ENCODE measurements at regions not wholly inside any gene's neighbourhood (a gene's known extent, or its start where the extent isn't known, plus 50 kb on each side); places are given as distances from the start of the nearest gene placed in this dataset.

- no peak for ATAC-seq (ENCODE audit: insufficient read depth, low read depth)
- no peaks in the 10 kb centered on the region for H4K20me1 ChIP-seq (ENCODE audit: insufficient read depth, low read length)
- no peak overlapping the region for H2AFZ ChIP-seq (ENCODE audit: low read depth, low read length)
- TF ChIP-seq, protein P1, sequence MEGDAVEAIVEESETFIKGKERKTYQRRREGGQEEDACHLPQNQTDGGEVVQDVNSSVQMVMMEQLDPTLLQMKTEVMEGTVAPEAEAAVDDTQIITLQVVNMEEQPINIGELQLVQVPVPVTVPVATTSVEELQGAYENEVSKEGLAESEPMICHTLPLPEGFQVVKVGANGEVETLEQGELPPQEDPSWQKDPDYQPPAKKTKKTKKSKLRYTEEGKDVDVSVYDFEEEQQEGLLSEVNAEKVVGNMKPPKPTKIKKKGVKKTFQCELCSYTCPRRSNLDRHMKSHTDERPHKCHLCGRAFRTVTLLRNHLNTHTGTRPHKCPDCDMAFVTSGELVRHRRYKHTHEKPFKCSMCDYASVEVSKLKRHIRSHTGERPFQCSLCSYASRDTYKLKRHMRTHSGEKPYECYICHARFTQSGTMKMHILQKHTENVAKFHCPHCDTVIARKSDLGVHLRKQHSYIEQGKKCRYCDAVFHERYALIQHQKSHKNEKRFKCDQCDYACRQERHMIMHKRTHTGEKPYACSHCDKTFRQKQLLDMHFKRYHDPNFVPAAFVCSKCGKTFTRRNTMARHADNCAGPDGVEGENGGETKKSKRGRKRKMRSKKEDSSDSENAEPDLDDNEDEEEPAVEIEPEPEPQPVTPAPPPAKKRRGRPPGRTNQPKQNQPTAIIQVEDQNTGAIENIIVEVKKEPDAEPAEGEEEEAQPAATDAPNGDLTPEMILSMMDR (IDR thresholded peaks at IDR 0.05; ENCODE audit: borderline replicate concordance, extremely low read depth, low read length, poor library complexity, severe bottlenecking), result no peak
- no peak for TF ChIP-seq EZH2 (IDR thresholded peaks at IDR 0.05; ENCODE audit: borderline replicate concordance, low read depth, low read length, severe bottlenecking)
- no peaks in the 10 kb centered on the region for H3K27me3 ChIP-seq (ENCODE audit: insufficient read depth, low read length, poor library complexity)
- no peak overlapping the region for H3K4me2 ChIP-seq (ENCODE audit: insufficient read depth, low read length)
- no peaks in the 10 kb centered on the region for H3K79me2 ChIP-seq (ENCODE audit: insufficient read depth, low read length)
- H3K4me3 ChIP-seq (ENCODE audit: low read depth in 1 of 2, low read length in 2 of 2), result no peak overlapping the region
- H3K27ac ChIP-seq (ENCODE audit: low read length), result no peak overlapping the region
- H3K9me3 ChIP-seq (ENCODE audit: insufficient read depth, low read length, severe bottlenecking), result no peaks in the 10 kb centered on the region
- no peaks in the 10 kb centered on the region for H3K36me3 ChIP-seq (ENCODE audit: insufficient read depth, low read length)
- H3K9ac ChIP-seq (ENCODE audit: low read depth, low read length), result no peak overlapping the region
- no peak for DNase-seq
- H3K4me1 ChIP-seq (ENCODE audit: insufficient read depth, low read length), result no peaks in the 10 kb centered on the region
These were observed 76.4 kb upstream of the VSTM2B start for GRCh38 chr19:29449371-29449770.

GRCh38 chr19:29450306-29450705 lies 75.5 kb upstream of the VSTM2B start:
- no peak for ATAC-seq (ENCODE audit: insufficient read depth, low read depth)
- H3K9me3 ChIP-seq (ENCODE audit: insufficient read depth, low read length, severe bottlenecking), result no peaks in the 10 kb centered on the region
- no peaks in the 10 kb centered on the region for H3K4me1 ChIP-seq (ENCODE audit: insufficient read depth, low read length)
- H3K36me3 ChIP-seq (ENCODE audit: insufficient read depth, low read length), result no peaks in the 10 kb centered on the region
- H3K9ac ChIP-seq (ENCODE audit: low read depth, low read length), result no peak overlapping the region
- no peak overlapping the region for H3K27ac ChIP-seq (ENCODE audit: low read length)
- H3K27me3 ChIP-seq (ENCODE audit: insufficient read depth, low read length, poor library complexity), result no peaks in the 10 kb centered on the region
- TF ChIP-seq, protein P1 (IDR thresholded peaks at IDR 0.05; ENCODE audit: borderline replicate concordance, extremely low read depth, low read length, poor library complexity, severe bottlenecking), result no peak
- no peak for TF ChIP-seq EZH2 (IDR thresholded peaks at IDR 0.05; ENCODE audit: borderline replicate concordance, low read depth, low read length, severe bottlenecking)
- no peak for DNase-seq
- no peak overlapping the region for H3K4me2 ChIP-seq (ENCODE audit: insufficient read depth, low read length)
- H4K20me1 ChIP-seq (ENCODE audit: insufficient read depth, low read length), result no peaks in the 10 kb centered on the region
- no peak overlapping the region for H3K4me3 ChIP-seq (ENCODE audit: low read depth in 1 of 2, low read length in 2 of 2)
- no peaks in the 10 kb centered on the region for H3K79me2 ChIP-seq (ENCODE audit: insufficient read depth, low read length)
- no peak overlapping the region for H2AFZ ChIP-seq (ENCODE audit: low read depth, low read length)

GRCh38 chr19:29450812-29451211 lies 75.0 kb upstream of the VSTM2B start:
- H3K27me3 ChIP-seq (ENCODE audit: insufficient read depth, low read length, poor library complexity), result no peaks in the 10 kb centered on the region
- TF ChIP-seq, protein P1 (IDR thresholded peaks at IDR 0.05; ENCODE audit: borderline replicate concordance, extremely low read depth, low read length, poor library complexity, severe bottlenecking), result no peak
- no peak for TF ChIP-seq EZH2 (IDR thresholded peaks at IDR 0.05; ENCODE audit: borderline replicate concordance, low read depth, low read length, severe bottlenecking)
- no peaks in the 10 kb centered on the region for H3K79me2 ChIP-seq (ENCODE audit: insufficient read depth, low read length)
- no peak overlapping the region for H2AFZ ChIP-seq (ENCODE audit: low read depth, low read length)
- H4K20me1 ChIP-seq (ENCODE audit: insufficient read depth, low read length), result no peaks in the 10 kb centered on the region
- no peak overlapping the region for H3K9ac ChIP-seq (ENCODE audit: low read depth, low read length)
- no peaks in the 10 kb centered on the region for H3K4me1 ChIP-seq (ENCODE audit: insufficient read depth, low read length)
- no peaks in the 10 kb centered on the region for H3K36me3 ChIP-seq (ENCODE audit: insufficient read depth, low read length)
- no peak overlapping the region for H3K4me2 ChIP-seq (ENCODE audit: insufficient read depth, low read length)
- ATAC-seq (ENCODE audit: insufficient read depth, low read depth), result no peak
- no peak overlapping the region for H3K27ac ChIP-seq (ENCODE audit: low read length)
- no peak for DNase-seq
- no peak overlapping the region for H3K4me3 ChIP-seq (ENCODE audit: low read depth in 1 of 2, low read length in 2 of 2)
- no peaks in the 10 kb centered on the region for H3K9me3 ChIP-seq (ENCODE audit: insufficient read depth, low read length, severe bottlenecking)

DNA sequence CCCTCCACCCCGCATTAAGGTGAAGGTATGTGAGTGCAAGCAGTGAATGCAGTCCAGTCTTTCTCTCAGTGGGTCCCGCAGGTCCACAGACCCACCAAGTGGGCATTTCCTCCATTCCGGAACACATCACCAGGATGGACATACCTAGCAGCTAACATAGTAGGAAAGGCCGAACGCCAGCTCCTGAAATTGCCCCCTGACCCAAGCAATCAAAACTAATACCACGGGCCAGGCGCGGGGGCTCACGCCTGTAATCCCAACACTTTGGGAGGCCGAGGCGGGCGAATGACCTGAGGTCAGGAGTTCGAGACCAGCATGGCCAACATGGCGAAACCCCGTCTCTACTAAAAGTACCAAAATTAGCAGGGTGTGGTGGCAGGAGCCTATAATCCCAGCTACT lies 71.7 kb upstream of the VSTM2B start:
- no peaks in the 10 kb centered on the region for H4K20me1 ChIP-seq (ENCODE audit: insufficient read depth, low read length)
- H3K27ac ChIP-seq (ENCODE audit: low read length), result no peak overlapping the region
- H2AFZ ChIP-seq (ENCODE audit: low read depth, low read length), result no peak overlapping the region
- no peak overlapping the region for H3K9ac ChIP-seq (ENCODE audit: low read depth, low read length)
- H3K27me3 ChIP-seq (ENCODE audit: insufficient read depth, low read length, poor library complexity), result no peaks in the 10 kb centered on the region
- DNase-seq (no peak), ATAC-seq (ENCODE audit: insufficient read depth, low read depth) (no peak)
- H3K9me3 ChIP-seq (ENCODE audit: insufficient read depth, low read length, severe bottlenecking), result no peaks in the 10 kb centered on the region
- no peaks in the 10 kb centered on the region for H3K36me3 ChIP-seq (ENCODE audit: insufficient read depth, low read length)
- no peaks in the 10 kb centered on the region for H3K79me2 ChIP-seq (ENCODE audit: insufficient read depth, low read length)
- TF ChIP-seq, protein P1 (IDR thresholded peaks at IDR 0.05; ENCODE audit: borderline replicate concordance, extremely low read depth, low read length, poor library complexity, severe bottlenecking), result no peak
- TF ChIP-seq EZH2 (IDR thresholded peaks at IDR 0.05; ENCODE audit: borderline replicate concordance, low read depth, low read length, severe bottlenecking), result no peak
- H3K4me1 ChIP-seq (ENCODE audit: insufficient read depth, low read length), result no peaks in the 10 kb centered on the region
- no peak overlapping the region for H3K4me3 ChIP-seq (ENCODE audit: low read depth in 1 of 2, low read length in 2 of 2)
- H3K4me2 ChIP-seq (ENCODE audit: insufficient read depth, low read length), result no peak overlapping the region

Measured in DND-41 (cell line).